Fibroblast of lung (primary cell): ENCODE measurements at regions not wholly inside any gene's neighbourhood (a gene's known extent, or its start where the extent isn't known, plus 50 kb on each side); places are given as distances from the start of the nearest gene placed in this dataset.

Experiments
- DNase-seq, 2 donors: peaks; one replicate each; pipeline versions ENCODE4 v3.0.0 to v3.0.0-alpha.2; 2010; ENCODE audit warnings: low read depth in 2 of 2
- H2AFZ ChIP-seq: 2 replicates; pipeline ENCODE4 v1.5.1; 2012; ENCODE audit warnings: low read length, control low read depth, inconsistent platforms
- H3K27ac ChIP-seq: 2 replicates; pipeline ENCODE4 v1.5.1; 2011; ENCODE audit warnings: low read length, control low read depth; ENCODE audit not compliant: insufficient read depth
- H3K27me3 ChIP-seq: 2 replicates; pipeline ENCODE4 v1.5.1; 2011; ENCODE audit warnings: mild to moderate bottlenecking, low read length; ENCODE audit not compliant: control insufficient read depth, insufficient read depth
- H3K36me3 ChIP-seq: 2 replicates; pipeline ENCODE4 v1.5.1; 2011; ENCODE audit warnings: low read length; ENCODE audit not compliant: control insufficient read depth, insufficient read depth
- H3K4me1 ChIP-seq: 2 replicates; pipeline ENCODE4 v1.5.1; 2011; ENCODE audit warnings: low read length; ENCODE audit not compliant: control insufficient read depth, insufficient read depth; ENCODE audit errors: extremely low read depth
- H3K4me2 ChIP-seq: 2 replicates; pipeline ENCODE4 v1.5.1; 2011; ENCODE audit warnings: low read length, control low read depth; ENCODE audit not compliant: insufficient read depth; ENCODE audit errors: extremely low read depth
- H3K4me3 ChIP-seq, 4 experiments: fragments of 200-600 bp in 1 of 4; sonication (generic) in 1 of 4; replicated peaks in 1 of 4; 2 replicates each; pipeline ENCODE4 v1.5.1; 2011 to 2016; ENCODE audit warnings: low read length in 4 of 4, low read depth in 3 of 4, mild to moderate bottlenecking in 3 of 4, control low read depth in 2 of 4, inconsistent platforms in 1 of 4, mixed read lengths in 1 of 4; ENCODE audit not compliant: insufficient read depth in 1 of 4; ENCODE audit errors: control extremely low read depth in 1 of 4
- H3K79me2 ChIP-seq: 2 replicates; pipeline ENCODE4 v1.5.1; 2012; ENCODE audit warnings: mild to moderate bottlenecking, low read length, inconsistent platforms; ENCODE audit not compliant: control insufficient read depth, insufficient read depth
- H3K9ac ChIP-seq: 2 replicates; pipeline ENCODE4 v1.5.1; 2011; ENCODE audit warnings: mild to moderate bottlenecking, low read length, control low read depth; ENCODE audit not compliant: insufficient read depth
- H3K9me3 ChIP-seq: 2 replicates; pipeline ENCODE4 v1.5.1; 2012; ENCODE audit warnings: low read depth, low read length; ENCODE audit not compliant: control insufficient read depth, insufficient read depth
- H4K20me1 ChIP-seq: 2 replicates; pipeline ENCODE4 v1.5.1; 2011; ENCODE audit warnings: low read length; ENCODE audit not compliant: control insufficient read depth, insufficient read depth; ENCODE audit errors: extremely low read depth
- CTCF ChIP-seq, 2 donors: IDR thresholded peaks in 1 of 2; conservative IDR thresholded peaks in 1 of 2; 1 replicate in 1 of 2; 2 replicates in 1 of 2; pipeline ENCODE4 v1.5.1; 2011 to 2012; ENCODE audit warnings: low read length in 2 of 2, control low read depth in 1 of 2, inconsistent platforms in 1 of 2, low read depth in 1 of 2, mild to moderate bottlenecking in 1 of 2
- EZH2 ChIP-seq: IDR thresholded peaks from 2 replicates; pipeline ENCODE4 v1.5.1; 2012; ENCODE audit warnings: low read length, control low read depth, mild to moderate bottlenecking; ENCODE audit errors: missing control alignments

DNA sequence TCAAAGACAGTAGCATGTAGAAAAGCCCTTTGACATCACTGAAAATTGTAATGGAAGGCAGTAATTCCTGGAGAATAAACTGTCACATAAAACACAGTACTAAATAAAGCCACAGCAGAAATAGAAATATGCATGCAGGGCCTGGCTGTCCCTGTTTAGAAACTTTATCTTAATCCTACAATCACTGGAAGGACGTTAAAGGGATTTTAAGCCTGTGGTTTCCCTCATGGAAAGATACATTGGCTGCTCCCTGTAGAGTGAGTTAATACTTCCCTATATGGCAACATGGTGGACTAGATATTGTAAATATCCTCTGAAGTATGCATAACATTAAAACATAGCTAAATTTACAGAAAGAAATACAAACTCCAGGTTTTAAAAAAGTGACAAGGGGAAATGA, 1334.9 kb upstream of the CELF2 start:
- no peak for DNase-seq
- H3K4me2 ChIP-seq, result no peak overlapping the region
- no peaks in the 10 kb centered on the region for H3K36me3 ChIP-seq
- no peaks in the 10 kb centered on the region for H4K20me1 ChIP-seq
- H3K79me2 ChIP-seq, result no peaks in the 10 kb centered on the region
- no peak overlapping the region for H3K9ac ChIP-seq
- H2AFZ ChIP-seq, result no peak overlapping the region
- no peaks in the 10 kb centered on the region for H3K27me3 ChIP-seq
- H3K4me3 ChIP-seq, result no peak overlapping the region
- no peaks in the 10 kb centered on the region for H3K4me1 ChIP-seq
- TF ChIP-seq CTCF (conservative IDR thresholded peaks at IDR 0.05 in 1 of 2, IDR thresholded peaks at IDR 0.05 in 1 of 2; ENCODE audit: low read depth in 1 of 2, low read length in 2 of 2) (no peak), EZH2 (no peak)
- H3K9me3 ChIP-seq, result no peaks in the 10 kb centered on the region
- no peak overlapping the region for H3K27ac ChIP-seq

- H3K27me3 ChIP-seq, result no peaks in the 10 kb centered on the region
- H4K20me1 ChIP-seq, result no peaks in the 10 kb centered on the region
- H3K4me2 ChIP-seq, result no peak overlapping the region
- H3K9me3 ChIP-seq, result no peaks in the 10 kb centered on the region
- no peak for TF ChIP-seq CTCF (conservative IDR thresholded peaks at IDR 0.05 in 1 of 2, IDR thresholded peaks at IDR 0.05 in 1 of 2; ENCODE audit: low read depth in 1 of 2, low read length in 2 of 2)
- no peak for TF ChIP-seq EZH2
- H3K79me2 ChIP-seq, result no peaks in the 10 kb centered on the region
- DNase-seq, result no peak
- H3K27ac ChIP-seq, result no peak overlapping the region
- H3K9ac ChIP-seq, result no peak overlapping the region
- H3K36me3 ChIP-seq, result no peaks in the 10 kb centered on the region
- H2AFZ ChIP-seq, result no peak overlapping the region
- H3K4me1 ChIP-seq, result no peaks in the 10 kb centered on the region
- H3K4me3 ChIP-seq, result no peak overlapping the region
These were observed 1333.5 kb upstream of the CELF2 start for GRCh38 chr10:9684186-9684585.

- Histone ChIP-seq H3K27ac (no peak overlapping the region), H3K4me1 (no peaks in the 10 kb centered on the region)
These were observed 1332.1 kb upstream of the CELF2 start for GRCh38 chr10:9685596-9685995.

More at GRCh38 chr10:9685596-9685995, 1332.1 kb upstream of the CELF2 start:
- no peak for DNase-seq
- H3K79me2 ChIP-seq, result no peaks in the 10 kb centered on the region
- H2AFZ ChIP-seq, result no peak overlapping the region
- no peak overlapping the region for H3K9ac ChIP-seq
- no peaks in the 10 kb centered on the region for H4K20me1 ChIP-seq
- no peaks in the 10 kb centered on the region for H3K36me3 ChIP-seq
- H3K9me3 ChIP-seq, result no peaks in the 10 kb centered on the region
- H3K4me3 ChIP-seq, result no peak overlapping the region
- TF ChIP-seq CTCF (conservative IDR thresholded peaks at IDR 0.05 in 1 of 2, IDR thresholded peaks at IDR 0.05 in 1 of 2; ENCODE audit: low read depth in 1 of 2, low read length in 2 of 2) (no peak), EZH2 (no peak)
- H3K4me2 ChIP-seq, result no peak overlapping the region
- no peaks in the 10 kb centered on the region for H3K27me3 ChIP-seq
